Keratinocyte (primary cell): ENCODE measurements at regions not wholly inside any gene's neighbourhood (a gene's known extent, or its start where the extent isn't known, plus 50 kb on each side); places are given as distances from the start of the nearest gene placed in this dataset.

Source experiments
- DNase-seq: peaks from one replicate; pipeline ENCODE4 v3.0.0-alpha.2; 2011; ENCODE audit warnings: low read depth, missing footprints, low spot score
- FAIRE-seq: peaks from 2 replicates; lab custom pipeline; 2011; peaks lifted over from hg19 to GRCh38; lab: Jason Lieb, UNC
- H2AFZ ChIP-seq: 2 replicates; pipeline ENCODE4 v1.6.0; 2012; ENCODE audit warnings: low read length, control low read depth, inconsistent platforms; ENCODE audit not compliant: control insufficient read depth
- H3K27ac ChIP-seq: 2 replicates; pipeline ENCODE4 v1.5.1; 2011; ENCODE audit warnings: low read length; ENCODE audit not compliant: control insufficient read depth, insufficient read depth
- H3K27me3 ChIP-seq: 3 replicates; pipeline ENCODE4 v1.6.0; 2011; ENCODE audit warnings: low read length; ENCODE audit not compliant: control insufficient read depth, insufficient read depth; ENCODE audit errors: extremely low read depth
- H3K36me3 ChIP-seq, 2 experiments: 2 replicates in 1 of 2; 3 replicates in 1 of 2; pipeline ENCODE4 v1.5.1; 2011; ENCODE audit warnings: low read length in 2 of 2, mild to moderate bottlenecking in 1 of 2; ENCODE audit not compliant: control insufficient read depth in 2 of 2, insufficient read depth in 2 of 2; ENCODE audit errors: extremely low read depth in 1 of 2
- H3K4me1 ChIP-seq: 3 replicates; pipeline ENCODE4 v1.5.1; 2011; ENCODE audit warnings: low read length; ENCODE audit not compliant: control insufficient read depth, insufficient read depth; ENCODE audit errors: extremely low read depth
- H3K4me2 ChIP-seq: 3 replicates; pipeline ENCODE4 v1.6.0; 2011; ENCODE audit warnings: low read depth, low read length; ENCODE audit not compliant: control insufficient read depth, insufficient read depth; ENCODE audit errors: extremely low read depth
- H3K4me3 ChIP-seq, 3 experiments: fragments of 200-600 bp in 1 of 3; sonication (generic) in 1 of 3; 2 replicates in 2 of 3; 3 replicates in 1 of 3; pipeline ENCODE4 v1.5.1; 2011 to 2016; ENCODE audit warnings: low read length in 3 of 3, mild to moderate bottlenecking in 3 of 3, control low read depth in 2 of 3, inconsistent platforms in 1 of 3, low read depth in 1 of 3, mixed read lengths in 1 of 3, mixed run types in 1 of 3, moderate library complexity in 1 of 3; ENCODE audit not compliant: control insufficient read depth in 2 of 3, insufficient read depth in 2 of 3; ENCODE audit errors: extremely low read depth in 1 of 3
- H3K79me2 ChIP-seq: 2 replicates; pipeline ENCODE4 v1.6.0; 2012; ENCODE audit warnings: low read length; ENCODE audit not compliant: control insufficient read depth, insufficient read depth
- H3K9ac ChIP-seq: 3 replicates; pipeline ENCODE4 v1.6.0; 2011; ENCODE audit warnings: low read length; ENCODE audit not compliant: control insufficient read depth, insufficient read depth; ENCODE audit errors: extremely low read depth
- H3K9me1 ChIP-seq: 3 replicates; pipeline ENCODE4 v1.6.0; 2011; ENCODE audit warnings: low read length; ENCODE audit not compliant: control insufficient read depth, insufficient read depth; ENCODE audit errors: extremely low read depth
- H3K9me3 ChIP-seq: 2 replicates; pipeline ENCODE4 v1.5.1; 2012; ENCODE audit warnings: low read depth, low read length; ENCODE audit not compliant: control insufficient read depth
- H4K20me1 ChIP-seq: 3 replicates; pipeline ENCODE4 v1.6.0; 2011; ENCODE audit warnings: low read length; ENCODE audit not compliant: control insufficient read depth, insufficient read depth; ENCODE audit errors: extremely low read depth
- CTCF ChIP-seq, 3 experiments: IDR thresholded peaks in 1 of 3; conservative IDR thresholded peaks in 1 of 3; optimal IDR thresholded peaks in 1 of 3; 2 replicates in 2 of 3; 3 replicates in 1 of 3; pipeline versions ENCODE3 to v1.5.1; 2011; ENCODE audit warnings: low read length in 3 of 3, mild to moderate bottlenecking in 3 of 3, moderate library complexity in 2 of 3, control low read depth in 1 of 3, inconsistent platforms in 1 of 3; ENCODE audit not compliant: insufficient read depth in 2 of 3; ENCODE audit errors: extremely low read depth in 1 of 3
- EZH2 ChIP-seq: IDR thresholded peaks from one replicate; pipeline ENCODE4 v1.6.1; 2012; ENCODE audit warnings: inconsistent platforms, mild to moderate bottlenecking, low read length, moderate library complexity
- dilution Hi-C: fragments of 300-500 bp; cut with MboI; formaldehyde crosslinking; loops from one replicate; pipeline ENCODE4 v1.7.0; 2020; ENCODE audit warnings: low sequenced_read_pairs; ENCODE audit not compliant: extremely low pct_ligation_motif_present

- no peak overlapping the region for H3K9ac ChIP-seq
- DNase-seq (no peak), FAIRE-seq (no peak)
- no peaks in the 10 kb centered on the region for H3K79me2 ChIP-seq
- no peaks in the 10 kb centered on the region for H3K9me1 ChIP-seq
- dilution Hi-C loops = no loop called here
- H3K27ac ChIP-seq = no peak overlapping the region
- H3K36me3 ChIP-seq = no peaks in the 10 kb centered on the region
- no peak overlapping the region for H2AFZ ChIP-seq
- TF ChIP-seq EZH2 = no peak
- no peak for TF ChIP-seq CTCF (optimal IDR thresholded peaks at IDR 0.05 in 1 of 3, IDR thresholded peaks at IDR 0.05 in 1 of 3, conservative IDR thresholded peaks at IDR 0.05 in 1 of 3; ENCODE audit: extremely low read depth in 1 of 3, insufficient read depth in 2 of 3, low read length in 3 of 3)
- no peaks in the 10 kb centered on the region for H3K27me3 ChIP-seq
- no peaks in the 10 kb centered on the region for H3K4me1 ChIP-seq
- H3K4me3 ChIP-seq = no peak overlapping the region
- H3K4me2 ChIP-seq = no peak overlapping the region
- no peaks in the 10 kb centered on the region for H4K20me1 ChIP-seq
- H3K9me3 ChIP-seq = no peaks in the 10 kb centered on the region
Measured at GRCh38 chr3:20516311-20516710, 330.3 kb upstream of the SGO1 start.

GRCh38 chr3:20515834-20516233 is 329.8 kb upstream of the SGO1 start:
- no peak overlapping the region for H3K4me3 ChIP-seq
- no peak overlapping the region for H3K4me2 ChIP-seq
- no peaks in the 10 kb centered on the region for H3K9me1 ChIP-seq
- no peaks in the 10 kb centered on the region for H3K79me2 ChIP-seq
- no peaks in the 10 kb centered on the region for H3K9me3 ChIP-seq
- H3K27ac ChIP-seq = no peak overlapping the region
- no peak for TF ChIP-seq EZH2
- no peak for TF ChIP-seq CTCF (optimal IDR thresholded peaks at IDR 0.05 in 1 of 3, IDR thresholded peaks at IDR 0.05 in 1 of 3, conservative IDR thresholded peaks at IDR 0.05 in 1 of 3; ENCODE audit: extremely low read depth in 1 of 3, insufficient read depth in 2 of 3, low read length in 3 of 3)
- FAIRE-seq (no peak), DNase-seq (no peak)
- H2AFZ ChIP-seq = no peak overlapping the region
- H4K20me1 ChIP-seq = no peaks in the 10 kb centered on the region
- dilution Hi-C loops = no loop called here
- no peaks in the 10 kb centered on the region for H3K27me3 ChIP-seq
- no peaks in the 10 kb centered on the region for H3K36me3 ChIP-seq
- H3K4me1 ChIP-seq = no peaks in the 10 kb centered on the region
- no peak overlapping the region for H3K9ac ChIP-seq
